HS-27A (cell line): ENCODE measurements at regions not wholly inside any gene's neighbourhood (a gene's known extent, or its start where the extent isn't known, plus 50 kb on each side); places are given as distances from the start of the nearest gene placed in this dataset.
"Not testable (repeated sequence)": the region's sequence is repeated elsewhere in the genome, so short reads cannot be mapped to it uniquely, and the experiment has no call there.

Experiments
- DNase-seq: peaks from one replicate; pipeline ENCODE4 v3.0.0-alpha.2; 2012; ENCODE audit warnings: low read depth, missing footprints

- no peak for DNase-seq
Measured at GRCh38 chr1:22332424-22332717, 119.3 kb upstream of the ZBTB40 start.

GRCh38 chr1:22332795-22333499 lies 118.7 kb upstream of the ZBTB40 start:
- no peak for DNase-seq

- no peak for DNase-seq
Measured at GRCh38 chr1:22333516-22334121, 118.0 kb upstream of the ZBTB40 start.

GRCh38 chr1:22334860-22335550 lies 116.6 kb upstream of the ZBTB40 start:
- DNase-seq, result no peak

- DNase-seq, result not testable (repeated sequence)
Measured at GRCh38 chr1:22336274-22336673, 115.4 kb upstream of the ZBTB40 start.

- DNase-seq, result not testable (repeated sequence)
Measured at GRCh38 chr1:22336696-22337545, 114.7 kb upstream of the ZBTB40 start.

GRCh38 chr1:22338071-22338765 lies 113.4 kb upstream of the ZBTB40 start:
- no peak for DNase-seq

- no peak for DNase-seq
Measured at GRCh38 chr1:22339237-22339636, 112.4 kb upstream of the ZBTB40 start.

GRCh38 chr1:22340066-22340465 lies 111.6 kb upstream of the ZBTB40 start:
- DNase-seq, result no peak

GRCh38 chr1:22340873-22341272 lies 110.8 kb upstream of the ZBTB40 start:
- DNase-seq, result no peak

GRCh38 chr1:22341791-22342605 lies 109.7 kb upstream of the ZBTB40 start:
- no peak for DNase-seq

- DNase-seq, result no peak
Measured at GRCh38 chr1:22342734-22343191, 108.9 kb upstream of the ZBTB40 start.

- DNase-seq, result no peak
Measured at GRCh38 chr1:22343456-22344328, 108.0 kb upstream of the ZBTB40 start.

- DNase-seq, result no peak
Measured at GRCh38 chr1:22344329-22344630, 107.4 kb upstream of the ZBTB40 start.

- DNase-seq, result no peak
Measured at GRCh38 chr1:22344851-22345560, 106.6 kb upstream of the ZBTB40 start.

GRCh38 chr1:22347854-22348760 lies 103.5 kb upstream of the ZBTB40 start:
- DNase-seq, result no peak

GRCh38 chr1:22349362-22350043 lies 102.1 kb upstream of the ZBTB40 start:
- DNase-seq, result no peak
